A673 (cell line): ENCODE measurements at regions not wholly inside any gene's neighbourhood (a gene's known extent, or its start where the extent isn't known, plus 50 kb on each side); places are given as distances from the start of the nearest gene placed in this dataset.

Source experiments
- BruUV-seq: library from RNA; stranded (reverse); fragments of 400-500 nt; replicated peaks from 2 replicates; lab custom pipeline; 2021; lab: Mats Ljungman, UMichigan
- CTCF ChIA-PET: fragments of 300-600 bp; sonication (Branson Sonifier 250); formaldehyde crosslinking; loops from one replicate; lab custom pipeline; 2022; ENCODE audit warnings: antibody characterized with exemption; lab: Charles Lee
- POLR2A ChIA-PET: fragments of 300-600 bp; sonication (Branson Sonifier 250); formaldehyde crosslinking; loops from one replicate; lab custom pipeline; 2022; ENCODE audit warnings: antibody characterized with exemption; ENCODE audit not compliant: low non-redundant PET; lab: Charles Lee
- DNase-seq: peaks from one replicate; pipeline ENCODE4 v3.0.0-alpha.2; 2015; ENCODE audit warnings: low spot score
- H3K27ac ChIP-seq: fragments of 200-600 bp; sonication (generic); 2 replicates; pipeline ENCODE4 v1.5.1; 2016; ENCODE audit warnings: mixed run types, low read depth, mild to moderate bottlenecking, mixed read lengths, antibody characterized with exemption, low read length; ENCODE audit not compliant: poor library complexity, severe bottlenecking
- H3K27me3 ChIP-seq: fragments of 200-600 bp; sonication (generic); replicated peaks from 2 replicates; pipeline ENCODE4 v1.6.1; 2017; ENCODE audit warnings: mixed run types, low read depth, mild to moderate bottlenecking, mixed read lengths, antibody characterized with exemption, low read length; ENCODE audit not compliant: insufficient read depth, poor library complexity
- H3K36me3 ChIP-seq: fragments of 200-600 bp; sonication (generic); 2 replicates; pipeline ENCODE4 v1.6.1; 2016; ENCODE audit warnings: mixed run types, mild to moderate bottlenecking, mixed read lengths, antibody characterized with exemption, low read length; ENCODE audit not compliant: insufficient read depth, poor library complexity, severe bottlenecking
- H3K4me1 ChIP-seq: fragments of 200-600 bp; sonication (generic); 2 replicates; pipeline ENCODE4 v1.6.1; 2017; ENCODE audit warnings: mixed run types, mild to moderate bottlenecking, mixed read lengths, antibody characterized with exemption, low read length; ENCODE audit not compliant: insufficient read depth, poor library complexity, severe bottlenecking
- H3K4me3 ChIP-seq: fragments of 200-600 bp; sonication (generic); 2 replicates; pipeline ENCODE4 v1.5.1; 2016; ENCODE audit warnings: low read depth, mixed run types, mild to moderate bottlenecking, mixed read lengths, low read length; ENCODE audit not compliant: poor library complexity, severe bottlenecking
- H3K9me3 ChIP-seq: fragments of 200-600 bp; sonication (generic); 2 replicates; pipeline ENCODE4 v1.6.1; 2016; ENCODE audit warnings: mixed run types, low read depth, mild to moderate bottlenecking, mixed read lengths, antibody characterized with exemption, low read length; ENCODE audit not compliant: poor library complexity, severe bottlenecking
- EZH2 ChIP-seq: fragments of 200-600 bp; sonication (generic); IDR thresholded peaks from 2 replicates; pipeline ENCODE4 v1.6.1; 2017; ENCODE audit warnings: borderline replicate concordance, low read depth, mild to moderate bottlenecking, mixed read lengths, antibody characterized with exemption, low read length; ENCODE audit not compliant: poor library complexity, severe bottlenecking
- intact Hi-C: fragments of 100-400 bp; cut with micrococcal nuclease; formaldehyde crosslinking; loops from one replicate; pipeline ENCODE4 v1.10.0; 2022; ENCODE audit not compliant: unreplicated experiment
- TF ChIP-seq, protein P1 (sequence below): fragments of 300-800, 200-600 bp; sonication (generic); conservative IDR thresholded peaks from 2 replicates; pipeline ENCODE4 v1.5.1; 2017; ENCODE audit warnings: low read depth, mild to moderate bottlenecking, antibody characterized with exemption, low read length, moderate library complexity, mixed read lengths

DNA sequence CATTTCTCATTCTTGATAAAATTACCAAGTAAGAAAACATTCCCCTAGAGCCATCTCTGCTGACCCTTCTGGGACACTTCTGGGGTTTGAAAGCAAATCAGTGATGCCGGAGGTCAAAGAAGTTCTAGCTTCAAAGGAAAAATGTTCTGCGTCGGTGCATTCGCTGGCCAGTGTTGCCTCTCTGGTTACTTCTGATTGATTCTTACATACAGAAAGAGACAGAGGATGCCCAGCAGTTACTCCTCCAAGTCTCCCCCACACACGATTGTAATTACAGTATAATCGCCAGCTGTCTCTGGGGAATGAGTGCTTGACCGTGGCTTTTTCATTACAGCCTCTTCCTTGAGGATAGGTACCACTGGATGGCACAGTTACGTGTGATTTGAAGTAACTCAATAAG, 150.9 kb downstream of the SNX19 start:
- Histone ChIP-seq H3K4me3 (no peak overlapping the region), H3K27ac (no peak overlapping the region), H3K9me3 (no peaks in the 10 kb centered on the region), H3K4me1 (no peaks in the 10 kb centered on the region), H3K36me3 (no peaks in the 10 kb centered on the region), H3K27me3 (no peaks in the 10 kb centered on the region)
- ChIA-PET POLR2A (no interaction called here), CTCF (no interaction called here)
- no peak for DNase-seq
- no peak for TF ChIP-seq EZH2
- TF ChIP-seq, protein P1, sequence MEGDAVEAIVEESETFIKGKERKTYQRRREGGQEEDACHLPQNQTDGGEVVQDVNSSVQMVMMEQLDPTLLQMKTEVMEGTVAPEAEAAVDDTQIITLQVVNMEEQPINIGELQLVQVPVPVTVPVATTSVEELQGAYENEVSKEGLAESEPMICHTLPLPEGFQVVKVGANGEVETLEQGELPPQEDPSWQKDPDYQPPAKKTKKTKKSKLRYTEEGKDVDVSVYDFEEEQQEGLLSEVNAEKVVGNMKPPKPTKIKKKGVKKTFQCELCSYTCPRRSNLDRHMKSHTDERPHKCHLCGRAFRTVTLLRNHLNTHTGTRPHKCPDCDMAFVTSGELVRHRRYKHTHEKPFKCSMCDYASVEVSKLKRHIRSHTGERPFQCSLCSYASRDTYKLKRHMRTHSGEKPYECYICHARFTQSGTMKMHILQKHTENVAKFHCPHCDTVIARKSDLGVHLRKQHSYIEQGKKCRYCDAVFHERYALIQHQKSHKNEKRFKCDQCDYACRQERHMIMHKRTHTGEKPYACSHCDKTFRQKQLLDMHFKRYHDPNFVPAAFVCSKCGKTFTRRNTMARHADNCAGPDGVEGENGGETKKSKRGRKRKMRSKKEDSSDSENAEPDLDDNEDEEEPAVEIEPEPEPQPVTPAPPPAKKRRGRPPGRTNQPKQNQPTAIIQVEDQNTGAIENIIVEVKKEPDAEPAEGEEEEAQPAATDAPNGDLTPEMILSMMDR, result no peak
- intact Hi-C loops, result no loop called here
- no TSS peak for BruUV-seq

GRCh38 chr11:130765951-130766649, 150.2 kb downstream of the SNX19 start:
- H3K9me3 ChIP-seq, result no peaks in the 10 kb centered on the region
- ChIA-PET CTCF (no interaction called here), POLR2A (no interaction called here)
- DNase-seq, result no peak
- H3K27ac ChIP-seq, result no peak overlapping the region
- TF ChIP-seq EZH2, result no peak
- TF ChIP-seq, protein P1, result no peak
- no TSS peak for BruUV-seq
- intact Hi-C loops, result no loop called here
- H3K27me3 ChIP-seq, result no peaks in the 10 kb centered on the region
- H3K4me1 ChIP-seq, result no peaks in the 10 kb centered on the region
- H3K36me3 ChIP-seq, result no peaks in the 10 kb centered on the region
- no peak overlapping the region for H3K4me3 ChIP-seq

GRCh38 chr11:130766650-130767565, 149.4 kb downstream of the SNX19 start:
- POLR2A ChIA-PET, result interaction anchor here (0.6 kb wide), 1 partner anchor 256 kb away, joined by 3 read pairs; no protein-coding TSS in a partner anchor

More at GRCh38 chr11:130766650-130767565, 149.4 kb downstream of the SNX19 start:
- DNase-seq, result no peak
- intact Hi-C loops, result no loop called here
- H3K9me3 ChIP-seq, result no peaks in the 10 kb centered on the region
- no peaks in the 10 kb centered on the region for H3K4me1 ChIP-seq
- TF ChIP-seq EZH2, result no peak
- TF ChIP-seq, protein P1, result no peak
- no peaks in the 10 kb centered on the region for H3K36me3 ChIP-seq
- H3K27ac ChIP-seq, result no peak overlapping the region
- BruUV-seq, result no TSS peak
- H3K4me3 ChIP-seq, result no peak overlapping the region
- CTCF ChIA-PET, result interaction anchor here (0.7 kb wide), 1 partner anchor 17 kb away, joined by 3 read pairs; no protein-coding TSS in a partner anchor
- no peaks in the 10 kb centered on the region for H3K27me3 ChIP-seq
